Mesendoderm (in vitro differentiated cells): ENCODE measurements at regions not wholly inside any gene's neighbourhood (a gene's known extent, or its start where the extent isn't known, plus 50 kb on each side); places are given as distances from the start of the nearest gene placed in this dataset.

Experiments
- DNase-seq: peaks from one replicate; pipeline ENCODE4 v3.0.0; 2013
- H2AK5ac ChIP-seq: 2 replicates; pipeline ENCODE4 v1.6.1; 2013; ENCODE audit warnings: low read length, inconsistent platforms
- H2BK120ac ChIP-seq: 2 replicates; pipeline ENCODE4 v1.6.1; 2013; ENCODE audit warnings: low read depth, mild to moderate bottlenecking, low read length, moderate library complexity, mixed read lengths
- H2BK15ac ChIP-seq: replicated peaks from 2 replicates; pipeline ENCODE4 v1.6.1; 2013; ENCODE audit warnings: low read depth, mild to moderate bottlenecking, moderate library complexity
- H2BK5ac ChIP-seq: 2 replicates; pipeline ENCODE4 v1.6.1; 2013; ENCODE audit warnings: low read length, inconsistent platforms
- H3K18ac ChIP-seq: 2 replicates; pipeline ENCODE4 v1.6.1; 2013; ENCODE audit warnings: mild to moderate bottlenecking, low read length, mixed read lengths
- H3K23ac ChIP-seq: one replicate; pipeline ENCODE4 v1.6.1; 2013; ENCODE audit warnings: low read length
- H3K27ac ChIP-seq: 2 replicates; pipeline ENCODE4 v1.5.1; 2013; ENCODE audit warnings: low read depth, mild to moderate bottlenecking, inconsistent platforms, low read length, moderate library complexity
- H3K27me3 ChIP-seq: 2 replicates; pipeline ENCODE4 v1.6.1; 2013; ENCODE audit warnings: low read length, control low read depth, mild to moderate bottlenecking, inconsistent platforms; ENCODE audit not compliant: insufficient read depth, poor library complexity
- H3K36me3 ChIP-seq: 2 replicates; pipeline ENCODE4 v1.6.1; 2013; ENCODE audit warnings: low read length, inconsistent platforms; ENCODE audit not compliant: control insufficient read depth, insufficient read depth
- H3K4ac ChIP-seq: one replicate; pipeline ENCODE4 v1.6.1; 2013; ENCODE audit warnings: low read depth, mild to moderate bottlenecking, low read length, moderate library complexity
- H3K4me1 ChIP-seq: 2 replicates; pipeline ENCODE4 v1.6.1; 2013; ENCODE audit warnings: low read depth, low read length, inconsistent platforms; ENCODE audit not compliant: control insufficient read depth
- H3K4me2 ChIP-seq: 2 replicates; pipeline ENCODE4 v1.6.1; 2013; ENCODE audit warnings: low read length
- H3K4me3 ChIP-seq: 2 replicates; pipeline ENCODE4 v1.5.1; 2013; ENCODE audit warnings: mild to moderate bottlenecking, low read length
- H3K56ac ChIP-seq: one replicate; pipeline ENCODE4 v1.6.1; 2013; ENCODE audit warnings: low read length
- H3K79me1 ChIP-seq: 2 replicates; pipeline ENCODE4 v1.6.1; 2013; ENCODE audit warnings: low read length, inconsistent platforms
- H3K79me2 ChIP-seq: 2 replicates; pipeline ENCODE4 v1.6.1; 2013; ENCODE audit warnings: mild to moderate bottlenecking, low read length; ENCODE audit not compliant: control insufficient read depth, insufficient read depth
- H3K9ac ChIP-seq: 2 replicates; pipeline ENCODE4 v1.6.1; 2013; ENCODE audit warnings: low read length, inconsistent platforms
- H4K5ac ChIP-seq: one replicate; pipeline ENCODE4 v1.6.1; 2013; ENCODE audit warnings: low read length
- H4K8ac ChIP-seq: one replicate; pipeline ENCODE4 v1.6.1; 2013; ENCODE audit warnings: low read depth, mild to moderate bottlenecking, control low read depth, low read length, moderate library complexity
- WGBS: extraction: QIAGEN DNeasy Blood & Tissue Kit; methylation state at CpG from one replicate; pipeline ENCODE4 v1.1.7; 2013; ENCODE audit warnings: low lambda C conversion rate, missing lambda C conversion rate; ENCODE audit not compliant: insufficient coverage; ENCODE audit errors: extremely low coverage; 5-methylcytosine and 5-hydroxymethylcytosine counted together

GRCh38 chr4:12500409-12500808 is 983.7 kb downstream of the RAB28 start:
- Histone ChIP-seq H4K8ac (no peak overlapping the region), H3K27me3 (no peaks in the 10 kb centered on the region), H2AK5ac (no peak overlapping the region), H3K56ac (no peak overlapping the region), H2BK120ac (no peak overlapping the region), H3K23ac (no peak overlapping the region), H3K18ac (no peak overlapping the region), H2BK15ac (no peak overlapping the region), H3K9ac (no peak overlapping the region), H3K4me2 (no peak overlapping the region), H3K27ac (no peak overlapping the region), H3K4ac (no peak overlapping the region), H3K79me2 (no peaks in the 10 kb centered on the region), H3K36me3 (no peaks in the 10 kb centered on the region), H3K79me1 (no peaks in the 10 kb centered on the region), H3K4me3 (no peak overlapping the region), H3K4me1 (no peaks in the 10 kb centered on the region), H4K5ac (no peak overlapping the region), H2BK5ac (no peak overlapping the region)
- DNase-seq: no peak

GRCh38 chr4:12499693-12500092 is 984.4 kb downstream of the RAB28 start:
- no peak overlapping the region for H3K9ac ChIP-seq
- no peaks in the 10 kb centered on the region for H3K27me3 ChIP-seq
- H3K4me1 ChIP-seq: no peaks in the 10 kb centered on the region
- H3K79me2 ChIP-seq: no peaks in the 10 kb centered on the region
- no peak overlapping the region for H3K4ac ChIP-seq
- no peaks in the 10 kb centered on the region for H3K79me1 ChIP-seq
- no peak overlapping the region for H2BK5ac ChIP-seq
- no peak overlapping the region for H4K8ac ChIP-seq
- no CpG with 5 or more reads among the region's 2 CpGs for WGBS
- no peak overlapping the region for H3K23ac ChIP-seq
- no peak overlapping the region for H3K4me3 ChIP-seq
- H3K36me3 ChIP-seq: no peaks in the 10 kb centered on the region
- no peak overlapping the region for H2AK5ac ChIP-seq
- no peak overlapping the region for H2BK15ac ChIP-seq
- no peak overlapping the region for H4K5ac ChIP-seq
- no peak for DNase-seq
- no peak overlapping the region for H2BK120ac ChIP-seq
- no peak overlapping the region for H3K4me2 ChIP-seq
- H3K56ac ChIP-seq: no peak overlapping the region
- H3K18ac ChIP-seq: no peak overlapping the region
- no peak overlapping the region for H3K27ac ChIP-seq

DNA sequence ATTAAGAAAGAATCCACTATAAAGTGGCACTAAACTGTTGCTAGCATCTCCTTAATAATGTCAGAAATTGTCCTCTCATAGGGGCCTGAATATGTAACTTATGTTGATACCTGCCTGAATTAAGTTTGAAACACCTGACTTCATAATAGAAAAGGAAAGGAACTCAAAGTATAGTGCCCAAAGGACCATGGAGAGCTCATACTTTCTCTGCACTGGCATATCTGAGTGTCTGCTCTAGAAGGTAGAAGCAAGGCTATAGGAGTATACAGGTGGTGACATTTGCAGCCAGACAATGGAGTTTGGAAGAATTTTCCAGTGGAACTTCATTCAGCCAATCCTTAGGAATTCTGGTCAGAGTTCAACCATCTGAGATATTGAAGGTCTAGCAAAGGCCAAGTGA is 988.9 kb downstream of the RAB28 start:
- Histone ChIP-seq H3K4me2 (no peak overlapping the region), H3K4ac (no peak overlapping the region), H3K4me3 (no peak overlapping the region), H3K36me3 (no peaks in the 10 kb centered on the region), H3K9ac (no peak overlapping the region), H3K27me3 (no peaks in the 10 kb centered on the region), H2BK5ac (no peak overlapping the region), H4K8ac (no peak overlapping the region), H4K5ac (no peak overlapping the region), H2BK120ac (no peak overlapping the region), H3K79me1 (no peaks in the 10 kb centered on the region), H2AK5ac (no peak overlapping the region), H3K79me2 (no peaks in the 10 kb centered on the region), H3K56ac (no peak overlapping the region), H3K4me1 (no peaks in the 10 kb centered on the region), H3K23ac (no peak overlapping the region), H3K18ac (no peak overlapping the region), H3K27ac (peak overlapping the region; percentile 46), H2BK15ac (no peak overlapping the region)
- peak; percentile 22 for DNase-seq

- H3K4me3 ChIP-seq: no peak overlapping the region
- no CpG with 5 or more reads among the region's 5 CpGs for WGBS
Measured at GRCh38 chr4:12492730-12493393, 991.3 kb downstream of the RAB28 start.

DNA sequence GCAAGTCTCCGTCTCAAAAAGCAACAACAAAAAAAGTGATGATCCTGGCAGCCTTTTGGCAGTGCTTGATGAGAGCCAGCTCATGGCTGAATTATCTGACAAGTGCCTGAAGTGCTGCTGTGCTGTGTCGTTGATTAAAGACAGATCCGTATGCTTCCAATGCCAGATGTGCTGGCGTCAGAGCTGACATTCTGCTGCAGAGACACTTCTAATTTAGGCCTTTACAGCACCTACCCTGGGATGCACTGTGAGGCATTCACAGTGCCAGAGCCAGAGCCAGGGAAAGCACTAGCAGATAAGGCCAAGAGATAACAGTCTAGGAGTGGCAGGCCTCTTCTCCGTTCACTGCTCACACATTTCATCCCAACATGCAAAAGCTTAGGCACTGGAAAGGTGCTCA is 995.5 kb downstream of the RAB28 start:
- peak; percentile 89 for DNase-seq
- Histone ChIP-seq H3K4me3 (no peak overlapping the region), H3K56ac (no peak overlapping the region), H3K18ac (no peak overlapping the region), H2BK5ac (no peak overlapping the region), H3K79me2 (no peaks in the 10 kb centered on the region), H2BK15ac (no peak overlapping the region), H2AK5ac (no peak overlapping the region), H3K23ac (no peak overlapping the region), H3K36me3 (no peaks in the 10 kb centered on the region), H3K4me2 (no peak overlapping the region), H2BK120ac (no peak overlapping the region), H4K5ac (no peak overlapping the region), H4K8ac (no peak overlapping the region), H3K9ac (no peak overlapping the region), H3K27me3 (no peaks in the 10 kb centered on the region), H3K4me1 (no peaks in the 10 kb centered on the region), H3K4ac (no peak overlapping the region), H3K27ac (no peak overlapping the region), H3K79me1 (no peaks in the 10 kb centered on the region)
- WGBS: no CpG with 5 or more reads among the region's 5 CpGs

More at GRCh38 chr4:12492730-12493393, 991.3 kb downstream of the RAB28 start:
- Histone ChIP-seq H3K27ac (no peak overlapping the region), H3K4ac (no peak overlapping the region), H2BK15ac (no peak overlapping the region), H3K79me1 (no peaks in the 10 kb centered on the region), H3K4me1 (no peaks in the 10 kb centered on the region), H2BK5ac (no peak overlapping the region), H3K27me3 (no peaks in the 10 kb centered on the region), H2AK5ac (no peak overlapping the region), H3K4me2 (no peak overlapping the region), H2BK120ac (no peak overlapping the region), H3K56ac (no peak overlapping the region), H3K23ac (no peak overlapping the region), H3K18ac (no peak overlapping the region), H4K5ac (no peak overlapping the region), H4K8ac (no peak overlapping the region), H3K79me2 (no peaks in the 10 kb centered on the region), H3K9ac (no peak overlapping the region), H3K36me3 (no peaks in the 10 kb centered on the region)
- DNase-seq: no peak

DNA sequence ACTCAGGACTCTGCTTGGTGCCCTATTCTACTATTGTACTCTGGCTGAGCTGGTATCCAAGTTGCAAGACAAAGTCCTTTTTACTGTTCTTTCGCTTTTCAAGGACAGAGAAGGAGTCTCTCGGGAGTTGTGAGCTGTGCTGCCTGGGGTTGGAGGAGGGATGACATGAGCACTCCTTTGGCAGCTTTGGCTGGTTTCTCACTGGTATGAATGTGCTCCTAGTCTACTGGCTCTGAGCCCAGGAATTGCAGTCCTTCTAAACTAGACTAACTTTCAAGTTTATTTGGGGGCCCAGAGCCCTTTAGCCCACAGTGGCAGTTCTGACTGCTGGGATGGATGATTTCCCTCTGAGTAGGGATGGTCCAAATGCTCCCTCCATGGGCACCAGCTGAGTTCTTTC is 997.1 kb downstream of the RAB28 start:
- Histone ChIP-seq H3K4me1 (no peaks in the 10 kb centered on the region), H3K36me3 (no peaks in the 10 kb centered on the region), H3K79me1 (no peaks in the 10 kb centered on the region), H3K9ac (no peak overlapping the region), H3K79me2 (no peaks in the 10 kb centered on the region), H4K8ac (no peak overlapping the region), H3K23ac (no peak overlapping the region), H3K18ac (no peak overlapping the region), H2BK15ac (no peak overlapping the region), H3K4ac (no peak overlapping the region), H2AK5ac (no peak overlapping the region), H3K4me3 (no peak overlapping the region), H3K27me3 (no peaks in the 10 kb centered on the region), H4K5ac (no peak overlapping the region), H3K27ac (no peak overlapping the region), H2BK5ac (no peak overlapping the region), H3K4me2 (no peak overlapping the region), H2BK120ac (no peak overlapping the region), H3K56ac (no peak overlapping the region)
- no peak for DNase-seq
- whole genome bisulfite sequencing: no CpG with 5 or more reads among the region's 2 CpGs
